COR-L47 (cell line): ENCODE measurements at regions not wholly inside any gene's neighbourhood (a gene's known extent, or its start where the extent isn't known, plus 50 kb on each side); places are given as distances from the start of the nearest gene placed in this dataset.

Experiments used
- DNase-seq: peaks from one replicate; lab custom pipeline; 2025; lab: John Stamatoyannopoulos, UW

GRCh38 chr5:39515881-39516280, 91.1 kb upstream of the DAB2 start:
- DNase-seq: no peak

- no peak for DNase-seq
These were observed 88.5 kb upstream of the DAB2 start for GRCh38 chr5:39513236-39513635.

- no peak for DNase-seq
These were observed 81.4 kb upstream of the DAB2 start for GRCh38 chr5:39506211-39506610.

- no peak for DNase-seq
These were observed 81.0 kb upstream of the DAB2 start for GRCh38 chr5:39505791-39506190.

- no peak for DNase-seq
These were observed 80.6 kb upstream of the DAB2 start for GRCh38 chr5:39505363-39505762.

GRCh38 chr5:39503155-39503554, 78.4 kb upstream of the DAB2 start:
- DNase-seq: no peak

GRCh38 chr5:39502704-39503103, 77.9 kb upstream of the DAB2 start:
- no peak for DNase-seq

- no peak for DNase-seq
These were observed 76.6 kb upstream of the DAB2 start for GRCh38 chr5:39501397-39501796.

- DNase-seq: no peak
These were observed 75.9 kb upstream of the DAB2 start for GRCh38 chr5:39500551-39501175.

- DNase-seq: no peak
These were observed 73.6 kb upstream of the DAB2 start for GRCh38 chr5:39498278-39498952.

- no peak for DNase-seq
These were observed 72.5 kb upstream of the DAB2 start for GRCh38 chr5:39497322-39497721.

- no peak for DNase-seq
These were observed 70.4 kb upstream of the DAB2 start for GRCh38 chr5:39495227-39495626.

GRCh38 chr5:39494534-39494933, 69.8 kb upstream of the DAB2 start:
- DNase-seq: no peak

- no peak for DNase-seq
These were observed 69.3 kb upstream of the DAB2 start for GRCh38 chr5:39494107-39494510.

- DNase-seq: no peak
These were observed 66.4 kb upstream of the DAB2 start for GRCh38 chr5:39491210-39491609.

- no peak for DNase-seq
These were observed 64.5 kb upstream of the DAB2 start for GRCh38 chr5:39489263-39489662.

- no peak for DNase-seq
These were observed 62.0 kb upstream of the DAB2 start for GRCh38 chr5:39486790-39487189.

- no peak for DNase-seq
These were observed 61.6 kb upstream of the DAB2 start for GRCh38 chr5:39486361-39486760.

- DNase-seq: no peak
These were observed 60.3 kb upstream of the DAB2 start for GRCh38 chr5:39485079-39485478.

- DNase-seq: no peak
These were observed 59.9 kb upstream of the DAB2 start for GRCh38 chr5:39484673-39485072.

GRCh38 chr5:39482098-39482497, 57.3 kb upstream of the DAB2 start:
- no peak for DNase-seq

- no peak for DNase-seq
These were observed 54.8 kb upstream of the DAB2 start for GRCh38 chr5:39479537-39479936.

- DNase-seq: no peak
These were observed 54.1 kb upstream of the DAB2 start for GRCh38 chr5:39478863-39479262.

GRCh38 chr5:39476843-39477220, 52.1 kb upstream of the DAB2 start:
- DNase-seq: no peak
